ENCODE measurements at regions not wholly inside any gene's neighbourhood (a gene's known extent, or its start where the extent isn't known, plus 50 kb on each side); places are given as distances from the start of the nearest gene placed in this dataset.

- no CpG with 5 or more reads among the region's 2 CpGs for WGBS (ENCODE audit: insufficient coverage)
- no peaks in the 10 kb centered on the region for H3K79me2 ChIP-seq (ENCODE audit: control insufficient read depth, insufficient read depth, low read length)
- no peak overlapping the region for H3K27ac Mint-ChIP-seq
- H3K27me3 ChIP-seq (replicated peaks in 1 of 4; ENCODE audit: control extremely low read depth in 1 of 4, control insufficient read depth in 3 of 4, insufficient read depth in 4 of 4, low read length in 3 of 4): no peaks in the 10 kb centered on the region
- no peaks in the 10 kb centered on the region for H4K20me1 ChIP-seq (ENCODE audit: control insufficient read depth, insufficient read depth, low read length, poor library complexity, severe bottlenecking)
- no peaks in the 10 kb centered on the region for H3K9me3 ChIP-seq (ENCODE audit: control extremely low read depth in 1 of 3, control insufficient read depth in 2 of 3, insufficient read depth in 1 of 3, low read length in 2 of 3)
- CTCF ChIA-PET: no interaction called here
- no peak overlapping the region for H3K4me3 Mint-ChIP-seq
- H3K36me3 ChIP-seq (replicated peaks in 1 of 2; ENCODE audit: control extremely low read depth in 1 of 2, control insufficient read depth in 1 of 2, extremely low read depth in 1 of 2, insufficient read depth in 2 of 2, low read length in 1 of 2): no peaks in the 10 kb centered on the region
- H3K27ac ChIP-seq (ENCODE audit: low read length in 2 of 2): no peak overlapping the region
- H3K27me3 Mint-ChIP-seq: no peaks in the 10 kb centered on the region
- intact Hi-C loops (cut with micrococcal nuclease): no loop called here
- POLR2A ChIA-PET: no interaction called here
- DNase-seq (no peak), ATAC-seq (ENCODE audit: low read depth) (no peak)
- H3K9ac ChIP-seq (ENCODE audit: low read length): no peak overlapping the region
- no peak overlapping the region for H2AFZ ChIP-seq (ENCODE audit: insufficient read depth, low read depth, low read length, poor library complexity, severe bottlenecking)
- H3K9me3 Mint-ChIP-seq (ENCODE audit: insufficient read depth): peaks cover 1% of the 10 kb centered on the region
- no peaks in the 10 kb centered on the region for H3K4me1 ChIP-seq (ENCODE audit: control insufficient read depth in 2 of 2, insufficient read depth in 2 of 2, low read length in 2 of 2)
- TF ChIP-seq CTCF (IDR thresholded peaks at IDR 0.05) (no peak), EZH2 (IDR thresholded peaks at IDR 0.05; ENCODE audit: borderline replicate concordance, insufficient read depth, low read depth, low read length, poor library complexity, severe bottlenecking) (no peak)
- no peak overlapping the region for H3K4me2 ChIP-seq (replicated peaks; ENCODE audit: low read depth, low read length, poor library complexity, severe bottlenecking)
- H3K4me1 Mint-ChIP-seq: no peaks in the 10 kb centered on the region
- no peak overlapping the region for H3K4me3 ChIP-seq (ENCODE audit: control extremely low read depth in 1 of 5, extremely low read depth in 1 of 5, insufficient read depth in 1 of 5, low read depth in 2 of 5, low read length in 4 of 5)
These were observed 64.6 kb upstream of the LMO3 start for GRCh38 chr12:16670456-16671050.

DNA sequence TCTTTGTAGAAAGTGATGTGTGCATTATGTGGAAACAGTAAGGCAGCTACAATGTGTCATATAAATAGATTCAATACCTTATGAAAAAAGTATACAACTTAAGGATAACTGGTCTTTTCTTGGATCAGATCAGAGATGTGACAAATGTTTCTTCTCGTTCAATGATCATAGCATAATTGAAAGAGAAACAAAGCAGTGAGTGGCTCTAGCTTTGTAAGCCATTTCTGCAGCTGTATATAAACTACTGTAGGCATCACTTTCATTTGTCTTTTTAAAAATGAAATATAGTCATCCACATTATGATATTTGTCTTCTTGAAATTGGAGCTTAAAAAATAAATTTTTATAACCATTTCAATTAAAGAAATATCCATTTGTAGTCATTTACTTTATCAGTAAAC, 63.8 kb upstream of the LMO3 start:
- POLR2A ChIA-PET: no interaction called here
- Histone ChIP-seq H4K20me1 (ENCODE audit: control insufficient read depth, insufficient read depth, low read length, poor library complexity, severe bottlenecking) (no peaks in the 10 kb centered on the region), H3K79me2 (ENCODE audit: control insufficient read depth, insufficient read depth, low read length) (no peaks in the 10 kb centered on the region), H3K36me3 (replicated peaks in 1 of 2; ENCODE audit: control extremely low read depth in 1 of 2, control insufficient read depth in 1 of 2, extremely low read depth in 1 of 2, insufficient read depth in 2 of 2, low read length in 1 of 2) (no peaks in the 10 kb centered on the region), H3K4me1 (ENCODE audit: control insufficient read depth in 2 of 2, insufficient read depth in 2 of 2, low read length in 2 of 2) (no peaks in the 10 kb centered on the region), H3K27me3 (replicated peaks in 1 of 4; ENCODE audit: control extremely low read depth in 1 of 4, control insufficient read depth in 3 of 4, insufficient read depth in 4 of 4, low read length in 3 of 4) (no peaks in the 10 kb centered on the region), H2AFZ (ENCODE audit: insufficient read depth, low read depth, low read length, poor library complexity, severe bottlenecking) (no peak overlapping the region), H3K27ac (ENCODE audit: low read length in 2 of 2) (no peak overlapping the region), H3K4me3 (ENCODE audit: control extremely low read depth in 1 of 5, extremely low read depth in 1 of 5, insufficient read depth in 1 of 5, low read depth in 2 of 5, low read length in 4 of 5) (no peak overlapping the region), H3K9ac (ENCODE audit: low read length) (no peak overlapping the region), H3K4me2 (replicated peaks; ENCODE audit: low read depth, low read length, poor library complexity, severe bottlenecking) (no peak overlapping the region), H3K9me3 (ENCODE audit: control extremely low read depth in 1 of 3, control insufficient read depth in 2 of 3, insufficient read depth in 1 of 3, low read length in 2 of 3) (no peaks in the 10 kb centered on the region)
- Mint-ChIP-seq H3K27ac (no peak overlapping the region), H3K9me3 (ENCODE audit: insufficient read depth) (peaks cover 1% of the 10 kb centered on the region), H3K27me3 (no peaks in the 10 kb centered on the region), H3K4me1 (no peaks in the 10 kb centered on the region), H3K4me3 (no peak overlapping the region)
- WGBS (ENCODE audit: insufficient coverage): no CpG with 5 or more reads among the region's 1 CpG
- TF ChIP-seq EZH2 (IDR thresholded peaks at IDR 0.05; ENCODE audit: borderline replicate concordance, insufficient read depth, low read depth, low read length, poor library complexity, severe bottlenecking) (no peak), CTCF (IDR thresholded peaks at IDR 0.05) (no peak)
- intact Hi-C loops (cut with micrococcal nuclease): no loop called here
- CTCF ChIA-PET: no interaction called here
- DNase-seq (no peak), ATAC-seq (ENCODE audit: low read depth) (no peak)

Measured in B cell (primary cell).